Ovary (tissue), 7 donors: ENCODE measurements at regions not wholly inside any gene's neighbourhood (a gene's known extent, or its start where the extent isn't known, plus 50 kb on each side); places are given as distances from the start of the nearest gene placed in this dataset.

Source experiments
- DNase-seq, 5 donors: peaks; one replicate each; pipeline ENCODE4 v3.0.0-alpha.2; 2019 to 2020
- H3K27ac ChIP-seq, 2 donors: fragments of 200-600 bp; one replicate each; pipeline versions ENCODE4 v1.5.1 to v1.8.0; 2019 to 2022
- H3K27me3 ChIP-seq: fragments of 200-600 bp; one replicate; pipeline ENCODE4 v1.8.0; 2022
- H3K36me3 ChIP-seq: fragments of 200-600 bp; sonication (generic); one replicate; pipeline ENCODE4 v1.5.1; 2019
- H3K4me1 ChIP-seq: one replicate; pipeline ENCODE4 v1.8.1; 2013; ENCODE audit warnings: mild to moderate bottlenecking, moderate library complexity; ENCODE audit not compliant: insufficient read depth
- H3K4me3 ChIP-seq: fragments of 200-600 bp; sonication (generic); one replicate; pipeline ENCODE4 v1.5.1; 2017
- H3K9me3 ChIP-seq, 2 donors: fragments of 200-600 bp in 1 of 2; sonication (generic) in 1 of 2; one replicate each; pipeline versions ENCODE4 v1.5.1 to v1.8.1; 2013 to 2019; ENCODE audit warnings: mild to moderate bottlenecking in 1 of 2, moderate library complexity in 1 of 2
- EP300 ChIP-seq: sonication (generic); formaldehyde crosslinking; IDR thresholded peaks from one replicate; pipeline ENCODE4 v1.6.1; 2017; ENCODE audit warnings: antibody characterized with exemption
- POLR2A ChIP-seq: fragments of 450-650 bp; IDR thresholded peaks from one replicate; pipeline ENCODE4 v1.6.1; 2017; ENCODE audit warnings: antibody characterized with exemption, mild to moderate bottlenecking, moderate library complexity
- WGBS, 3 donors: extraction: QIAGEN DNeasy Blood & Tissue Kit in 1 of 3; methylation state at CpG; one replicate each; pipeline versions ENCODE4 v1.1.5 to v1.1.7; 2013 to 2017; 5-methylcytosine and 5-hydroxymethylcytosine counted together
- intact Hi-C, 4 donors: fragments of 100-400 bp; cut with DNase I; formaldehyde crosslinking; loops; one replicate each; pipeline versions ENCODE4 v1.11.0 to v1.15.1; 2022 to 2023
- TF ChIP-seq, protein P1 (sequence below), 3 donors: fragments of 450-650 bp in 2 of 3; fragments of 200-600 bp in 1 of 3; IDR thresholded peaks; one replicate each; pipeline versions ENCODE4 v1.5.1 to v1.8.0; 2016 to 2022; ENCODE audit warnings: antibody characterized with exemption in 3 of 3, mild to moderate bottlenecking in 1 of 3
- donor health status: DM: no; HTN: no; CAD: no; lungs with moderate emphysema.
- donor health status: DM: no; HTN: no; CAD: no.
- donor health status: Bipolar disorder and iron deficiency.
- donor health status: DM: no; HTN: no; CAD: no.
- donor health status: DM: yes; HTN: yes; CAD: no.

DNA sequence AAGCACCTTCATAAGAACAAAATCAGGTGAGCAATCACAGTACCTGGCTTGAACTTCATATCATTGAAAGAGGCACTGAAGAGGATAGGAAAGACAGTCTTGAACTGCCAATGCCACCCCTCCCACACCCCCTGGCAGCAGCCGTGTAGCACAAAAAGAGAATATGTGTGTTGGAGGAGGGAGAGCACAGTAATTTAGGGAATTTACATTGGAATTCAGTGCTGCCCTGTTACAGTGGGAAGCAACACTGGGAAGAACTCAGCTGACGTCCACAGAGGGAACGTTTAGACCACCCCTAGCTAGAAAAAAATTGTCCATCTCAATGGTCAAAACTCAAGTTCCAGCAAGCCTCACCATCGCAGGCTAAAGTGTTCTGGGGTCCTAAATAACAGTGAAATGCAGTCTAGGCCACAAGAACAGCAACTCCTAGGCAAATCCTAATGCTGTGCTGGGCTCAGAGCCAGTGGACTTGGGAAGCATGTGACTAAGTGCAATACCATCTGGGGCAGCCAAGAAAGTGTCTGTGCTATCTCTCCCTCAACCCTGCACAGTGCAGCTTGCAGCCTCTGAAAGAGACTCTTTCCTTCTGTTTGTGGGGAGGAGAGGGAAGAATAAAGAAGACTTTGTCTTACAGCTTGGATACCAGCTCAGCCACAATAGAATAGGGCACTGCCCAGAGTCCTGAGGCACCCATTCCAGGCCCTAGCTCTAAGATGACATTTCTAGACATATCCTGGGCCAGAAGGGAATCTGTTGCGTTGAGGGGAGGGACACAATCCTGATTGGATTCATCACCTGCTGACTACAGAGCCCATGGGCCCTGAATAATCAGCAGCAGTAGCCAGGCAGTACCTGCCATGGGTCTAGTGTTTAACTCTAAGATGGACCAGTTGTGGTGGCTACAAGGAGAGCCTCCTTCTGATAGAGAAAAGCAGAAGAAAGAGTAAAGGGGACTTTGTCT lies 62.1 kb upstream of the VLDLR start:
- Histone ChIP-seq H3K27ac (peak overlapping the region; percentile 62 to 78), H3K27me3 (no peaks in the 10 kb centered on the region), H3K36me3 (no peaks in the 10 kb centered on the region), H3K4me3 (no peak overlapping the region), H3K9me3 (no peaks in the 10 kb centered on the region), H3K4me1 (peaks cover 12% of the 10 kb centered on the region)
- intact Hi-C loops: no loop called here
- TF ChIP-seq EP300: no peak
- no peak for TF ChIP-seq POLR2A
- TF ChIP-seq, protein P1, sequence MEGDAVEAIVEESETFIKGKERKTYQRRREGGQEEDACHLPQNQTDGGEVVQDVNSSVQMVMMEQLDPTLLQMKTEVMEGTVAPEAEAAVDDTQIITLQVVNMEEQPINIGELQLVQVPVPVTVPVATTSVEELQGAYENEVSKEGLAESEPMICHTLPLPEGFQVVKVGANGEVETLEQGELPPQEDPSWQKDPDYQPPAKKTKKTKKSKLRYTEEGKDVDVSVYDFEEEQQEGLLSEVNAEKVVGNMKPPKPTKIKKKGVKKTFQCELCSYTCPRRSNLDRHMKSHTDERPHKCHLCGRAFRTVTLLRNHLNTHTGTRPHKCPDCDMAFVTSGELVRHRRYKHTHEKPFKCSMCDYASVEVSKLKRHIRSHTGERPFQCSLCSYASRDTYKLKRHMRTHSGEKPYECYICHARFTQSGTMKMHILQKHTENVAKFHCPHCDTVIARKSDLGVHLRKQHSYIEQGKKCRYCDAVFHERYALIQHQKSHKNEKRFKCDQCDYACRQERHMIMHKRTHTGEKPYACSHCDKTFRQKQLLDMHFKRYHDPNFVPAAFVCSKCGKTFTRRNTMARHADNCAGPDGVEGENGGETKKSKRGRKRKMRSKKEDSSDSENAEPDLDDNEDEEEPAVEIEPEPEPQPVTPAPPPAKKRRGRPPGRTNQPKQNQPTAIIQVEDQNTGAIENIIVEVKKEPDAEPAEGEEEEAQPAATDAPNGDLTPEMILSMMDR (IDR thresholded peaks at IDR 0.05): no peak
- DNase-seq: peak; percentile 81 to 92 (median 91)
- WGBS, 3 donors: 7 to 12% (median 7%) methylated on average over 5 of the region's 5 CpGs

DNA sequence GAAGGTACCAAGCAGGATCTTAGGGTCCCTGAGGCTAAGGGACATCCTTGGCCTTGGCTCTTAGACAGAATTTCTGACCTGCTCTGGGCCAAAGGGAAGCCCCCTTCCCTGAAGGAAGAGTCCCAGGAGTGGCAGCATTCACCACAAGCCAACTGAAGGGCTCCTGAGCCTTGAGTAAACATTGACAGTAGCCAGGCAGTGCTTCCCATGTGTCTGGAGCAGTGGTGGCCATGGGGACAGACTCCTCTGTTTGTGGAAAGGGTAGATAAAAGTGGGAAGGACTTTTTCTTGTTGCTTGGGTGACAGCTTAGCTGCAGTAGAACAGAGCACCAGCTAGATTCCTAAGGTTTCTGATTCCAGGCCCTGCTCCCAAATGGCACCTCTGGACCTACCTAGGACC lies 61.4 kb upstream of the VLDLR start:
- Histone ChIP-seq H3K27ac (peak overlapping the region; percentile 46 to 78), H3K9me3 (no peaks in the 10 kb centered on the region), H3K36me3 (no peaks in the 10 kb centered on the region), H3K4me1 (peaks cover 12% of the 10 kb centered on the region), H3K4me3 (no peak overlapping the region), H3K27me3 (no peaks in the 10 kb centered on the region)
- TF ChIP-seq, protein P1 (IDR thresholded peaks at IDR 0.05): no peak
- TF ChIP-seq POLR2A: no peak
- TF ChIP-seq EP300: no peak
- DNase-seq: no peak
- intact Hi-C loops: no loop called here

DNA sequence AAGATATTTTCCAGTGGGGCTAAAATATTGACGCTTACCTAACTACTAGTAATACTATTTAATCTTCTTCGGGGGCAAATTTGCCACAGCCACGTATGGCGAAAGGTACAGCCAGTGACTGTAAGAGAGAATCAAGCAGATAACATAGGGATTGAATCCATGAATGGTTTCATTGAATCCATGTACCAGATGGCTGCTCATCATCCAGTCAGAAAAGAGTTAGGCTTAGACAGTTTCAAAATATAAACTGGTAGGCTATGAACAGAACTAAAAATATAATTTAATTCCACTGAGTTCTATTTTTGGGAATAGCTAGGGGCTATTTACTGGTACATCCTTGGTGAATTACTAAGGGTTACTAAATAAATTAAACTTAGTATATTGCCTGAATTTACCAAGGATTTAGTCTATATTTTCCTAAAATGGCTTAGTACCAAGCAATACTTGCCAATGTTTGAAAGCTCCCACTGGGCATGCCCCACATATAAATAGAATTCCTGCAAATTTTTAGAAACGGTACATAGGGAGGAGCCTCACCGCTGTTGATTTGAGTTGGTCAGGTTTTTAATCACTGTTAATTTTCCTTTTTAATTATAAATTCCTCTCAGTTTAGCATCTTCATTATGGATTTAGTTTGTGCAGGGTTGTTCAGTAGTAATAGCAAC lies 55.8 kb upstream of the VLDLR start:
- Histone ChIP-seq H3K4me1 (peaks cover 7% of the 10 kb centered on the region), H3K36me3 (no peaks in the 10 kb centered on the region), H3K4me3 (no peak overlapping the region), H3K27ac (no peak overlapping the region), H3K27me3 (no peaks in the 10 kb centered on the region), H3K9me3 (no peaks in the 10 kb centered on the region)
- intact Hi-C loops: no loop called here
- DNase-seq: no peak
- TF ChIP-seq, protein P1 (IDR thresholded peaks at IDR 0.05): no peak
- TF ChIP-seq POLR2A: no peak
- no peak for TF ChIP-seq EP300
- WGBS, 3 donors: 88 to 93% (median 90%) methylated on average over 6 of the region's 6 CpGs

DNA sequence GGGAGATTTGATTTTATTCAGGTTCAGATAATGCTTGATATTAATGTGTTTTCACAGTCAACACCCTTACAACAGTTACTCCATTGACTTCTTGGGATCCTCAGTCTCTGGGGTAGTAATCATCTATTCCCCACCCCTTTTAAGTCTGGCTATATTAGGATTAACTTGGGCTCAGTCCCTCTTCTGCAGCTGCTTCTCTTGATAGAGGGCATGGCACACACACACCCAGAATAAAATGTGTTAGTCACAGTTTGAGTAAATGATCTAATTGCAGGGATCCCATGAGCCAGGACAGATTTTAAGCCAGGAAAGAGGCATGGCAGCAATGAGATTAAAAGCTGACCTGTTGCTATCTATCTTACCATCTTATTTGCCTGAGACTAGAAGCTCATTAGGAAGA lies 53.7 kb upstream of the VLDLR start:
- H3K4me3 ChIP-seq: no peak overlapping the region
- TF ChIP-seq POLR2A (no peak), EP300 (no peak)
- TF ChIP-seq, protein P1 (IDR thresholded peaks at IDR 0.05): no peak
- peak overlapping the region in 1 of 2 donors; percentile 39 for H3K27ac ChIP-seq
- peaks cover 15% of the 10 kb centered on the region for H3K4me1 ChIP-seq
- intact Hi-C loops: no loop called here
- no peaks in the 10 kb centered on the region for H3K9me3 ChIP-seq
- H3K36me3 ChIP-seq: no peaks in the 10 kb centered on the region
- H3K27me3 ChIP-seq: no peaks in the 10 kb centered on the region
- no peak for DNase-seq
